ENCODE measurements at regions not wholly inside any gene's neighbourhood (a gene's known extent, or its start where the extent isn't known, plus 50 kb on each side); places are given as distances from the start of the nearest gene placed in this dataset.
A peak's percentile ranks its signal among the peaks of the same experiment; 100 is the strongest.

DNA sequence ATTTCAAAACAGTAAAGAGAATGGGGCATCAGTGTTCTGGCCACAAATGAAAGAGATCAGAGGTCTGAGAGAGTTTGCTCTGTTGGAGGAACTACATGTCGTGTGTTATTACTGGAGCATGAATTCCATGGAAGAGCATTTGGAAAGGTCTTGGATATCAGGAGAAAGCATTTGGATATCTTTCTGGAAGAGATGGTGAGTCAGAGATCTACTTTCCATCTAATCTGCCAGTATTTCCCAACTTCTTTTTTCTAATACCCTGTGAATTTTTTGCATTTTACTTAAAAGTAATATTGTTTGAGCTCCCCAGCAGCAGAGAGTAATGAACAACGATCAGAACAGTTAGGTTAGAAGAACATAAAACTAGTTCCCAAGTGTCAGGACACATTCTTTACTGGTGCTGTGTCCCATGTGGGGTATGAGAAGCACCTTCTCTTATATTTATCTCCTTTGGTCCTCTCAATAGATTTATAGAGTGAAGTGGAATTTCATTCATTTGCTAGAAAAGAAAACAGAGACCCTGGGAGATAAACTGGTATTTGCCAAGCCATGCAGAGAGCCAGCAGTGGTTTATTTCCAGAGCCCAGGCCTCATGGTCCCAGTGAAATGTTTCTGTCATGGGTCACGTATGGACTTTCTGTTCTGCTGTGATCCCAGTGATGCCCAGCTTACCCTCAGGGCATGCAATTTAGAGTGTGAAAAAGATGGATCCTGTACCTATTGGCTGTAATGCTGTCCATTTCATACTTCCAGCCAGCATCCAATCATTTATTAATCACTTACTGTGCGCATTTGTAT lies 130.8 kb upstream of the NT5C1B start:
- H3K4me3 ChIP-seq (replicated peaks; ENCODE audit: low read depth, low read length), result no peak overlapping the region
- TF ChIP-seq CTCF (IDR thresholded peaks at IDR 0.05; ENCODE audit: low read length, missing control alignments), result no peak
- DNase-seq (ENCODE audit: low read depth), result peak; percentile 74

DNA sequence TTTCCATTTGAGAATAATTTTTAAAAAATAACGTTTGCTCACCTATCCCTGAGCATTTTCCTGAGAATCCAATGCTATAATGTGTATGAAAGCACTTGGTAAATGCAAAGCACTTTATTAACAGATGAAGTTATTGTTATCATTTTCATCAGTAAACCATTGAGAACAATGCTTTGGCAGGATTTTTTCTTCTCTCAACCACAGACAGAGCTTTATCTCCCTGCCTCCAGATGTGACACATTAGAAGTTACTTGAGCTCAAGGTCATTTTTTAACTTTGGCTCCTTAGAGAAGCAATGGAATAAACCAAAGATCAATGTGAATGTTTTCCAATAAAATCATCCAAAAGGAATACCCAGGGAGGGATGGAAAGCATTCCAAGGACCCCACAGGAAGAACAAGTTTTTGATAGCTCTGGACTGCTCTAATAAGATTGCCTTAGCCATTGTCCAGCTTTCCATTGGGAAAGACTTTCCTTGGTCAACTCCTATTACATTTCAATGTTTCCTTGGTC lies 118.9 kb upstream of the NT5C1B start:
- DNase-seq (ENCODE audit: low read depth), result peak; percentile 27
- no peak for TF ChIP-seq CTCF (IDR thresholded peaks at IDR 0.05; ENCODE audit: low read length, missing control alignments)
- H3K4me3 ChIP-seq (replicated peaks; ENCODE audit: low read depth, low read length), result no peak overlapping the region

- DNase-seq (ENCODE audit: low read depth), result no peak
- H3K4me3 ChIP-seq (replicated peaks; ENCODE audit: low read depth, low read length), result no peak overlapping the region
- TF ChIP-seq CTCF (IDR thresholded peaks at IDR 0.05; ENCODE audit: low read length, missing control alignments), result no peak
Observed at GRCh38 chr2:18706001-18706400, 116.6 kb upstream of the NT5C1B start.

GRCh38 chr2:18704276-18704675 lies 114.9 kb upstream of the NT5C1B start:
- no peak overlapping the region for H3K4me3 ChIP-seq (replicated peaks; ENCODE audit: low read depth, low read length)
- TF ChIP-seq CTCF (IDR thresholded peaks at IDR 0.05; ENCODE audit: low read length, missing control alignments), result no peak
- no peak for DNase-seq (ENCODE audit: low read depth)

- H3K4me3 ChIP-seq (replicated peaks; ENCODE audit: low read depth, low read length), result no peak overlapping the region
- no peak for TF ChIP-seq CTCF (IDR thresholded peaks at IDR 0.05; ENCODE audit: low read length, missing control alignments)
- DNase-seq (ENCODE audit: low read depth), result peak; percentile 13
Observed at GRCh38 chr2:18703555-18703954, 114.2 kb upstream of the NT5C1B start.

- DNase-seq (ENCODE audit: low read depth), result peak; percentile 40
- TF ChIP-seq CTCF (IDR thresholded peaks at IDR 0.05; ENCODE audit: low read length, missing control alignments), result no peak
Observed at GRCh38 chr2:18701981-18702380, 112.6 kb upstream of the NT5C1B start.

DNA sequence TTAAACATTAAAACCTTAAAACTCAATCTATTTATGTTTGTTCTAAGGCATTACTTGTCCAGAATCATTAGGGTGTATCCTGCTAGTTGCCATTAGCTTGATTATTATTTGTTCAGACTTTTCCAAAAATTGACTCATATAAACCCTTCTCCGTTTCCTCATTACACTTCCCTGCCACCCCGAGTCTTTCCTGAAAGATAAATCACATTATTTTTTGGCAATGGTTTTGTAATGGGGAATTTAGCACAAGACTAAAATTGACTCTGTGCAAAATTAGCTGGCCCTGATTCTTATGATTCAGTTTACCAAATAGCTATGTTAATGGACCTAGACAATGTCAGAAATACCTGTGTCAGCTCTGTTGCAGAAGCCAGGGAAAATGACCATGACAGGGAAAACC lies 112.2 kb upstream of the NT5C1B start:
- H3K4me3 ChIP-seq (replicated peaks; ENCODE audit: low read depth, low read length), result no peak overlapping the region
- no peak for DNase-seq (ENCODE audit: low read depth)
- TF ChIP-seq CTCF (IDR thresholded peaks at IDR 0.05; ENCODE audit: low read length, missing control alignments), result no peak

More at GRCh38 chr2:18701981-18702380, 112.6 kb upstream of the NT5C1B start:
- H3K4me3 ChIP-seq (replicated peaks; ENCODE audit: low read depth, low read length), result no peak overlapping the region

Data from fibroblast of pulmonary artery (primary cell).